HepG2 (cell line): ENCODE measurements at regions not wholly inside any gene's neighbourhood (a gene's known extent, or its start where the extent isn't known, plus 50 kb on each side); places are given as distances from the start of the nearest gene placed in this dataset.

Experiments
- ATAC-seq: fragments of 200-7000 bp; cut with Tn5 transposase; 3 replicates; pipeline ENCODE4 v1.9.1; 2020; ENCODE audit warnings: mild to moderate bottlenecking, moderate library complexity
- BruUV-seq: library from RNA; stranded (reverse); fragments of 400-500 nt; replicated peaks from 2 replicates; lab custom pipeline; 2021; lab: Mats Ljungman, UMichigan
- CTCF ChIA-PET: fragments of 300-600 bp; formaldehyde crosslinking; extraction: SDS; loops from one replicate; lab custom pipeline; 2021; ENCODE audit warnings: low total read pairs, inconsistent platforms, low intra/inter-chr PET ratio; lab: Yijun Ruan, JAX
- POLR2A ChIA-PET: fragments of 350-600 bp; sonication (Branson Sonifier 250); formaldehyde crosslinking; loops from one replicate; lab custom pipeline; 2020; ENCODE audit warnings: antibody characterized with exemption, inconsistent platforms; lab: Yijun Ruan, JAX
- DNase-seq: peaks from one replicate; pipeline ENCODE4 v3.0.0-alpha.2; 2015; ENCODE audit warnings: low spot score
- FAIRE-seq: peaks from 3 replicates; lab custom pipeline; 2011; peaks lifted over from hg19 to GRCh38; lab: Jason Lieb, UNC
- H2AFZ ChIP-seq: one replicate; pipeline ENCODE4 v1.6.1; 2011; ENCODE audit warnings: low read length, inconsistent platforms
- H3K27ac ChIP-seq: fragments of 300-600 bp; 3 replicates; pipeline ENCODE4 v1.8.0; 2011; ENCODE audit warnings: mixed run types, mild to moderate bottlenecking, mixed read lengths, low read length, inconsistent platforms; ENCODE audit not compliant: insufficient read depth; ENCODE audit errors: extremely low read length
- H3K27me3 ChIP-seq, 2 experiments: fragments of 200-600 bp in 1 of 2; 2 replicates in 1 of 2; 3 replicates in 1 of 2; pipeline versions ENCODE4 v1.6.0 to v1.8.0; 2011; ENCODE audit warnings: low read length in 2 of 2, mild to moderate bottlenecking in 2 of 2, moderate library complexity in 2 of 2, inconsistent platforms in 1 of 2; ENCODE audit not compliant: insufficient read depth in 2 of 2, control insufficient read depth in 1 of 2
- H3K36me3 ChIP-seq, 2 experiments: fragments of 200-600 bp in 1 of 2; replicated peaks in 1 of 2; 2 replicates in 1 of 2; 3 replicates in 1 of 2; pipeline versions ENCODE4 v1.5.1 to v1.8.0; 2011; ENCODE audit warnings: low read length in 2 of 2, inconsistent platforms in 1 of 2; ENCODE audit not compliant: insufficient read depth in 2 of 2, control insufficient read depth in 1 of 2
- H3K4me1 ChIP-seq: 2 replicates; pipeline ENCODE4 v1.5.1; 2012; ENCODE audit warnings: low read length, inconsistent platforms; ENCODE audit not compliant: insufficient read depth
- H3K4me2 ChIP-seq: 2 replicates; pipeline ENCODE4 v1.6.0; 2011; ENCODE audit warnings: low read depth, low read length, inconsistent platforms
- H3K4me3 ChIP-seq, 3 experiments: fragments of 200-600 bp in 1 of 3; sonication (generic), shearing (Covaris generic) in 1 of 3; replicated peaks in 1 of 3; 2 replicates each; pipeline ENCODE4 v1.5.1; 2011 to 2016; ENCODE audit warnings: low read length in 3 of 3, inconsistent platforms in 2 of 3, low read depth in 2 of 3, mild to moderate bottlenecking in 2 of 3, control low read depth in 1 of 3, mixed read lengths in 1 of 3; ENCODE audit not compliant: insufficient read depth in 1 of 3
- H3K79me2 ChIP-seq: one replicate; pipeline ENCODE4 v1.6.1; 2011; ENCODE audit warnings: low read length, inconsistent platforms; ENCODE audit not compliant: insufficient read depth
- H3K9ac ChIP-seq: 2 replicates; pipeline ENCODE4 v1.6.0; 2011; ENCODE audit warnings: mild to moderate bottlenecking, low read depth, low read length, inconsistent platforms; ENCODE audit not compliant: insufficient read depth
- H3K9me3 ChIP-seq: 2 replicates; pipeline ENCODE4 v1.5.1; 2012; ENCODE audit warnings: mild to moderate bottlenecking, low read length
- H4K20me1 ChIP-seq: 2 replicates; pipeline ENCODE4 v1.6.0; 2011; ENCODE audit warnings: inconsistent platforms, mild to moderate bottlenecking, low read length, moderate library complexity; ENCODE audit not compliant: insufficient read depth
- CREM ChIP-seq, 2 experiments: sonication (generic) in 1 of 2; formaldehyde crosslinking in 1 of 2; IDR thresholded peaks; 2 replicates each; pipeline versions ENCODE4 v1.4.0 to v1.6.1; 2016 to 2020; ENCODE audit warnings: antibody characterized with exemption in 1 of 2, mild to moderate bottlenecking in 1 of 2, missing genetic modification reagents in 1 of 2
- GATA4 ChIP-seq: sonication (generic); IDR thresholded peaks from 2 replicates; pipeline ENCODE4 v1.6.1; 2016; ENCODE audit warnings: antibody characterized with exemption, low read depth, borderline replicate concordance
- MIER3 ChIP-seq: IDR thresholded peaks from 2 replicates; pipeline ENCODE4 v1.6.1; 2016; ENCODE audit warnings: missing compliant biosample characterization, borderline replicate concordance
- REPIN1 ChIP-seq: sonication (generic); formaldehyde crosslinking; IDR thresholded peaks from 2 replicates; pipeline ENCODE4 v1.8.0; 2022; ENCODE audit warnings: missing genetic modification reagents, low read depth, mild to moderate bottlenecking, borderline replicate concordance
- ZBTB3 ChIP-seq: sonication (generic); formaldehyde crosslinking; IDR thresholded peaks from 2 replicates; pipeline ENCODE4 v1.4.0; 2020; ENCODE audit warnings: low read depth, mild to moderate bottlenecking, moderate library complexity, missing genetic modification reagents, borderline replicate concordance
- ZNF570 ChIP-seq: sonication (generic); formaldehyde crosslinking; IDR thresholded peaks from 2 replicates; pipeline ENCODE4 v1.4.0; 2020; ENCODE audit warnings: mild to moderate bottlenecking, missing genetic modification reagents, borderline replicate concordance
- ZSCAN22 ChIP-seq: sonication (generic); formaldehyde crosslinking; IDR thresholded peaks from 2 replicates; pipeline ENCODE4 v1.4.0; 2020; ENCODE audit warnings: mild to moderate bottlenecking, missing genetic modification reagents
- WGBS: methylation state at CpG from one replicate; pipeline ENCODE4 v1.1.6; 2017; ENCODE audit warnings: low lambda C conversion rate; 5-methylcytosine and 5-hydroxymethylcytosine counted together
- in situ Hi-C: cut with HindIII; loops from 2 replicates; pipeline ENCODE4 v1.10.0; 2017; ENCODE audit warnings: low pct_unique_long_range_greater_than_20kb; ENCODE audit not compliant: extremely low pct_ligation_motif_present
- intact Hi-C: fragments of 100-400 bp; cut with micrococcal nuclease; formaldehyde crosslinking; loops from one replicate; pipeline ENCODE4 v1.10.0; 2022; ENCODE audit not compliant: unreplicated experiment
- TF ChIP-seq, protein P1 (sequence below), 2 experiments: fragments of 450-650 bp in 1 of 2; sonication (generic) in 1 of 2; formaldehyde crosslinking in 1 of 2; IDR thresholded peaks; 2 replicates each; pipeline versions ENCODE4 v1.6.1 to v1.8.0; 2016 to 2022; ENCODE audit warnings: antibody characterized with exemption in 1 of 2, mild to moderate bottlenecking in 1 of 2, missing genetic modification reagents in 1 of 2
- TF ChIP-seq, protein P2 (sequence below), 2 experiments: IDR thresholded peaks; 2 replicates each; pipeline ENCODE4 v1.6.1; 2011 to 2012; ENCODE audit warnings: low read length in 2 of 2, borderline replicate concordance in 1 of 2, low read depth in 1 of 2, mild to moderate bottlenecking in 1 of 2, moderate library complexity in 1 of 2
- TF ChIP-seq, protein P3 (sequence below): sonication (generic); formaldehyde crosslinking; IDR thresholded peaks from 2 replicates; pipeline ENCODE4 v1.4.0; 2020; ENCODE audit warnings: missing genetic modification reagents; ENCODE audit errors: not compliant biosample characterization

DNA sequence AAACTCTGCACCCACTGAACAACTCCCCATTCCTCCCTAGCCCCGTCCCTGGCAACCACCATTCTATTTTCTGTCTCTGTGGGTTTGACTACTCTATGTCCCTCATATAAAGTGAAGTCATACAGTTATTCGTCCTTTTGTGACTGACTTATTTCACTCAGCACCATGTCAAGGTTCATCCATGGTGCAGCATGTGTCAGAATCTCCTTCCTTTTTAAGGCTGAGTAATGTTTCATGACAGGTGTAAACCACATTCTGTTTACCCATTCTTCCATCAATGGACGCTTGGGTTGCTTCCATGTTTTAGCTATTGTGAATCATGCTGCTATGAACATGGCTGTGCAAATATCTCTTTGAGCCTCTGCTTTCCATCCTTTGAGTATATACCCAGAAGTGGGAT is 192.3 kb upstream of the NSMCE3 start:
- H3K4me2 ChIP-seq, result no peak overlapping the region
- ChIA-PET CTCF (no interaction called here), POLR2A (no interaction called here)
- ATAC-seq (no peak), FAIRE-seq (no peak), DNase-seq (no peak)
- H3K4me1 ChIP-seq, result no peaks in the 10 kb centered on the region
- H4K20me1 ChIP-seq, result no peaks in the 10 kb centered on the region
- in situ Hi-C loops, result no loop called here
- no peaks in the 10 kb centered on the region for H3K79me2 ChIP-seq
- H3K4me3 ChIP-seq, result no peak overlapping the region
- no peak overlapping the region for H3K27ac ChIP-seq
- peaks cover 0 to 12% of the 10 kb centered on the region in 2 experiments; a peak in 3 of 5 replicates for H3K27me3 ChIP-seq
- H3K36me3 ChIP-seq, result no peaks in the 10 kb centered on the region
- H2AFZ ChIP-seq, result no peak overlapping the region
- H3K9me3 ChIP-seq, result no peaks in the 10 kb centered on the region
- WGBS, result 0% methylated on average over 3 of the region's 3 CpGs
- no TSS peak for BruUV-seq
- no peak overlapping the region for H3K9ac ChIP-seq
- intact Hi-C loops, result no loop called here
- TF ChIP-seq GATA4 (no peak), ZBTB3 (no peak), CREM (IDR thresholded peaks at IDR 0.05) (no peak), CREM (CRISPR knock-in tag; IDR thresholded peaks at IDR 0.05) (no peak), MIER3 (CRISPR knock-in tag) (no peak), ZSCAN22 (CRISPR knock-in tag) (no peak), REPIN1 (no peak), ZNF570 (CRISPR knock-in tag) (no peak)
- TF ChIP-seq, protein P1, sequence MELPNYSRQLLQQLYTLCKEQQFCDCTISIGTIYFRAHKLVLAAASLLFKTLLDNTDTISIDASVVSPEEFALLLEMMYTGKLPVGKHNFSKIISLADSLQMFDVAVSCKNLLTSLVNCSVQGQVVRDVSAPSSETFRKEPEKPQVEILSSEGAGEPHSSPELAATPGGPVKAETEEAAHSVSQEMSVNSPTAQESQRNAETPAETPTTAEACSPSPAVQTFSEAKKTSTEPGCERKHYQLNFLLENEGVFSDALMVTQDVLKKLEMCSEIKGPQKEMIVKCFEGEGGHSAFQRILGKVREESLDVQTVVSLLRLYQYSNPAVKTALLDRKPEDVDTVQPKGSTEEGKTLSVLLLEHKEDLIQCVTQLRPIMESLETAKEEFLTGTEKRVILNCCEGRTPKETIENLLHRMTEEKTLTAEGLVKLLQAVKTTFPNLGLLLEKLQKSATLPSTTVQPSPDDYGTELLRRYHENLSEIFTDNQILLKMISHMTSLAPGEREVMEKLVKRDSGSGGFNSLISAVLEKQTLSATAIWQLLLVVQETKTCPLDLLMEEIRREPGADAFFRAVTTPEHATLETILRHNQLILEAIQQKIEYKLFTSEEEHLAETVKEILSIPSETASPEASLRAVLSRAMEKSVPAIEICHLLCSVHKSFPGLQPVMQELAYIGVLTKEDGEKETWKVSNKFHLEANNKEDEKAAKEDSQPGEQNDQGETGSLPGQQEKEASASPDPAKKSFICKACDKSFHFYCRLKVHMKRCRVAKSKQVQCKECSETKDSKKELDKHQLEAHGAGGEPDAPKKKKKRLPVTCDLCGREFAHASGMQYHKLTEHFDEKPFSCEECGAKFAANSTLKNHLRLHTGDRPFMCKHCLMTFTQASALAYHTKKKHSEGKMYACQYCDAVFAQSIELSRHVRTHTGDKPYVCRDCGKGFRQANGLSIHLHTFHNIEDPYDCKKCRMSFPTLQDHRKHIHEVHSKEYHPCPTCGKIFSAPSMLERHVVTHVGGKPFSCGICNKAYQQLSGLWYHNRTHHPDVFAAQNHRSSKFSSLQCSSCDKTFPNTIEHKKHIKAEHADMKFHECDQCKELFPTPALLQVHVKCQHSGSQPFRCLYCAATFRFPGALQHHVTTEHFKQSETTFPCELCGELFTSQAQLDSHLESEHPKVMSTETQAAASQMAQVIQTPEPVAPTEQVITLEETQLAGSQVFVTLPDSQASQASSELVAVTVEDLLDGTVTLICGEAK (IDR thresholded peaks at IDR 0.05), result no peak
- TF ChIP-seq, protein P1 (CRISPR knock-in tag; IDR thresholded peaks at IDR 0.05), result no peak
- TF ChIP-seq, protein P2, sequence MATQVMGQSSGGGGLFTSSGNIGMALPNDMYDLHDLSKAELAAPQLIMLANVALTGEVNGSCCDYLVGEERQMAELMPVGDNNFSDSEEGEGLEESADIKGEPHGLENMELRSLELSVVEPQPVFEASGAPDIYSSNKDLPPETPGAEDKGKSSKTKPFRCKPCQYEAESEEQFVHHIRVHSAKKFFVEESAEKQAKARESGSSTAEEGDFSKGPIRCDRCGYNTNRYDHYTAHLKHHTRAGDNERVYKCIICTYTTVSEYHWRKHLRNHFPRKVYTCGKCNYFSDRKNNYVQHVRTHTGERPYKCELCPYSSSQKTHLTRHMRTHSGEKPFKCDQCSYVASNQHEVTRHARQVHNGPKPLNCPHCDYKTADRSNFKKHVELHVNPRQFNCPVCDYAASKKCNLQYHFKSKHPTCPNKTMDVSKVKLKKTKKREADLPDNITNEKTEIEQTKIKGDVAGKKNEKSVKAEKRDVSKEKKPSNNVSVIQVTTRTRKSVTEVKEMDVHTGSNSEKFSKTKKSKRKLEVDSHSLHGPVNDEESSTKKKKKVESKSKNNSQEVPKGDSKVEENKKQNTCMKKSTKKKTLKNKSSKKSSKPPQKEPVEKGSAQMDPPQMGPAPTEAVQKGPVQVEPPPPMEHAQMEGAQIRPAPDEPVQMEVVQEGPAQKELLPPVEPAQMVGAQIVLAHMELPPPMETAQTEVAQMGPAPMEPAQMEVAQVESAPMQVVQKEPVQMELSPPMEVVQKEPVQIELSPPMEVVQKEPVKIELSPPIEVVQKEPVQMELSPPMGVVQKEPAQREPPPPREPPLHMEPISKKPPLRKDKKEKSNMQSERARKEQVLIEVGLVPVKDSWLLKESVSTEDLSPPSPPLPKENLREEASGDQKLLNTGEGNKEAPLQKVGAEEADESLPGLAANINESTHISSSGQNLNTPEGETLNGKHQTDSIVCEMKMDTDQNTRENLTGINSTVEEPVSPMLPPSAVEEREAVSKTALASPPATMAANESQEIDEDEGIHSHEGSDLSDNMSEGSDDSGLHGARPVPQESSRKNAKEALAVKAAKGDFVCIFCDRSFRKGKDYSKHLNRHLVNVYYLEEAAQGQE (IDR thresholded peaks at IDR 0.05; ENCODE audit: borderline replicate concordance in 1 of 2, low read depth in 1 of 2, low read length in 2 of 2), result no peak
- TF ChIP-seq, protein P3, sequence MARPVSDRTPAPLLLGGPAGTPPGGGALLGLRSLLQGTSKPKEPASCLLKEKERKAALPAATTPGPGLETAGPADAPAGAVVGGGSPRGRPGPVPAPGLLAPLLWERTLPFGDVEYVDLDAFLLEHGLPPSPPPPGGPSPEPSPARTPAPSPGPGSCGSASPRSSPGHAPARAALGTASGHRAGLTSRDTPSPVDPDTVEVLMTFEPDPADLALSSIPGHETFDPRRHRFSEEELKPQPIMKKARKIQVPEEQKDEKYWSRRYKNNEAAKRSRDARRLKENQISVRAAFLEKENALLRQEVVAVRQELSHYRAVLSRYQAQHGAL (CRISPR knock-in tag), result no peak
